HG03066 (cell line): ENCODE measurements at regions not wholly inside any gene's neighbourhood (a gene's known extent, or its start where the extent isn't known, plus 50 kb on each side); places are given as distances from the start of the nearest gene placed in this dataset.

ENCODE experiments used
- ATAC-seq: cut with Tn5 transposase; IDR thresholded peaks from one replicate; pipeline ENCODE4 v1.9.1; 2021; ENCODE audit warnings: low read depth; ENCODE audit not compliant: unreplicated experiment

- ATAC-seq: no peak
Measured at GRCh38 chr21:17441370-17441769, 71.5 kb upstream of the CXADR start.

GRCh38 chr21:17442165-17442564 is 70.7 kb upstream of the CXADR start:
- no peak for ATAC-seq

- ATAC-seq: no peak
Measured at GRCh38 chr21:17444828-17445227, 68.0 kb upstream of the CXADR start.

GRCh38 chr21:17446737-17447136 is 66.1 kb upstream of the CXADR start:
- ATAC-seq: no peak

GRCh38 chr21:17449701-17450100 is 63.1 kb upstream of the CXADR start:
- ATAC-seq: no peak

- no peak for ATAC-seq
Measured at GRCh38 chr21:17451364-17451891, 61.4 kb upstream of the CXADR start.

- ATAC-seq: no peak
Measured at GRCh38 chr21:17454315-17455027, 58.4 kb upstream of the CXADR start.

GRCh38 chr21:17455028-17455353 is 57.9 kb upstream of the CXADR start:
- ATAC-seq: no peak

GRCh38 chr21:17455451-17455850 is 57.4 kb upstream of the CXADR start:
- no peak for ATAC-seq

- ATAC-seq: no peak
Measured at GRCh38 chr21:17458279-17458678, 54.6 kb upstream of the CXADR start.

GRCh38 chr21:17460094-17460493 is 52.7 kb upstream of the CXADR start:
- no peak for ATAC-seq

GRCh38 chr21:17461014-17461413 is 51.8 kb upstream of the CXADR start:
- ATAC-seq: no peak

- no peak for ATAC-seq
Measured at GRCh38 chr21:17461582-17461981, 51.3 kb upstream of the CXADR start.

GRCh38 chr21:17462276-17462981 is 50.4 kb upstream of the CXADR start:
- no peak for ATAC-seq
